C4-2B (cell line): ENCODE measurements at regions not wholly inside any gene's neighbourhood (a gene's known extent, or its start where the extent isn't known, plus 50 kb on each side); places are given as distances from the start of the nearest gene placed in this dataset.

Source experiments
- ZFX ChIP-seq: fragments of 450-650 bp; IDR thresholded peaks from 2 replicates; pipeline ENCODE4 v1.6.1; 2017
- TF ChIP-seq, protein P1 (sequence below): fragments of 450-650 bp; conservative IDR thresholded peaks from 2 replicates; pipeline ENCODE4 v1.5.1; 2017; ENCODE audit warnings: mild to moderate bottlenecking

DNA sequence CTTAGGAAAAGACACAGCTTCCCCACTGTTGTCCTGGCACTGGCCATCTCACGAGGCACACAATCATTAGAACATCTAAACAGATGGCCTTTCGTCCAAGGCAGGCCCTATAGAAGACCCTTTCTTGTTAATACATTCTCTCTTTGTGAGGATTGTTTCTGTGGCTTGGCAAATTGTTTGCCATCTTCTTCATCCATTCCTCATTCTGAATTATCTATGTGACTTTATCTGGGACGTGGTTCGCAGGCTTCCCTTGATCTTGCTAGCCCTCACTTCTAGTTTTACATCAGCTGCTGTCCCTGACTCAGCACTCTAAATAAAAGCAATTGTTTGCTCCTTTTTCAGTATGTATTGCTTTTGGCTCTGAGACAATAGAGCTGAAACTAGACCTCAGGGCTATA, 101.1 kb upstream of the ZC3H11B start:
- TF ChIP-seq, protein P1, sequence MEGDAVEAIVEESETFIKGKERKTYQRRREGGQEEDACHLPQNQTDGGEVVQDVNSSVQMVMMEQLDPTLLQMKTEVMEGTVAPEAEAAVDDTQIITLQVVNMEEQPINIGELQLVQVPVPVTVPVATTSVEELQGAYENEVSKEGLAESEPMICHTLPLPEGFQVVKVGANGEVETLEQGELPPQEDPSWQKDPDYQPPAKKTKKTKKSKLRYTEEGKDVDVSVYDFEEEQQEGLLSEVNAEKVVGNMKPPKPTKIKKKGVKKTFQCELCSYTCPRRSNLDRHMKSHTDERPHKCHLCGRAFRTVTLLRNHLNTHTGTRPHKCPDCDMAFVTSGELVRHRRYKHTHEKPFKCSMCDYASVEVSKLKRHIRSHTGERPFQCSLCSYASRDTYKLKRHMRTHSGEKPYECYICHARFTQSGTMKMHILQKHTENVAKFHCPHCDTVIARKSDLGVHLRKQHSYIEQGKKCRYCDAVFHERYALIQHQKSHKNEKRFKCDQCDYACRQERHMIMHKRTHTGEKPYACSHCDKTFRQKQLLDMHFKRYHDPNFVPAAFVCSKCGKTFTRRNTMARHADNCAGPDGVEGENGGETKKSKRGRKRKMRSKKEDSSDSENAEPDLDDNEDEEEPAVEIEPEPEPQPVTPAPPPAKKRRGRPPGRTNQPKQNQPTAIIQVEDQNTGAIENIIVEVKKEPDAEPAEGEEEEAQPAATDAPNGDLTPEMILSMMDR, result no peak
- TF ChIP-seq ZFX, result no peak
